Endodermal cell (in vitro differentiated cells): ENCODE measurements at regions not wholly inside any gene's neighbourhood (a gene's known extent, or its start where the extent isn't known, plus 50 kb on each side); places are given as distances from the start of the nearest gene placed in this dataset.

Experiments
- DNase-seq: peaks from one replicate; pipeline ENCODE4 v3.0.0-alpha.2; 2017
- H3K27ac ChIP-seq: 2 replicates; pipeline ENCODE4 v1.5.1; 2013; ENCODE audit warnings: mild to moderate bottlenecking, low read depth, low read length, moderate library complexity
- H3K27me3 ChIP-seq: 2 replicates; pipeline ENCODE4 v1.6.1; 2013; ENCODE audit warnings: mild to moderate bottlenecking, low read length, moderate library complexity; ENCODE audit not compliant: insufficient read depth, control insufficient read depth, poor library complexity, severe bottlenecking
- H3K36me3 ChIP-seq: 2 replicates; pipeline ENCODE4 v1.7.0; 2013; ENCODE audit warnings: mild to moderate bottlenecking, low read length, moderate library complexity; ENCODE audit not compliant: control insufficient read depth, insufficient read depth
- H3K4me1 ChIP-seq: one replicate; pipeline ENCODE4 v1.7.0; 2013; ENCODE audit warnings: low read length; ENCODE audit not compliant: control insufficient read depth, insufficient read depth
- H3K4me3 ChIP-seq: 2 replicates; pipeline ENCODE4 v1.5.1; 2013; ENCODE audit warnings: mild to moderate bottlenecking, low read length, moderate library complexity
- H3K9ac ChIP-seq: 2 replicates; pipeline ENCODE4 v1.6.1; 2013; ENCODE audit warnings: mild to moderate bottlenecking, low read length, moderate library complexity; ENCODE audit not compliant: poor library complexity, severe bottlenecking; ENCODE audit errors: extremely low read depth
- H3K9me3 ChIP-seq: 2 replicates; pipeline ENCODE4 v1.6.1; 2013; ENCODE audit warnings: mild to moderate bottlenecking, low read length, moderate library complexity; ENCODE audit not compliant: control insufficient read depth
- H3K27ac Mint-ChIP-seq: 2 replicates; pipeline ENCODE4 v1.8.0; 2020; ENCODE audit warnings: mixed read lengths
- H3K27me3 Mint-ChIP-seq: 2 replicates; pipeline ENCODE4 v1.8.0; 2021; ENCODE audit warnings: mild to moderate bottlenecking, mixed read lengths; ENCODE audit not compliant: insufficient read depth
- H3K36me3 Mint-ChIP-seq: 2 replicates; pipeline ENCODE4 v1.8.0; 2020; ENCODE audit warnings: low read depth, mixed read lengths
- H3K4me1 Mint-ChIP-seq: 2 replicates; pipeline ENCODE4 v1.8.0; 2020; ENCODE audit warnings: mixed read lengths
- H3K4me3 Mint-ChIP-seq: 2 replicates; pipeline ENCODE4 v1.8.0; 2020; ENCODE audit warnings: mild to moderate bottlenecking, moderate library complexity, mixed read lengths
- H3K9me3 Mint-ChIP-seq: 2 replicates; pipeline ENCODE4 v1.8.0; 2020; ENCODE audit warnings: mild to moderate bottlenecking, mixed read lengths
- CTCF ChIP-seq: fragments of 200-600 bp; sonication (generic); conservative IDR thresholded peaks from 2 replicates; pipeline ENCODE4 v1.5.0; 2021; ENCODE audit warnings: antibody characterized with exemption, mild to moderate bottlenecking
- WGBS, 2 experiments: methylation state at CpG; one replicate each; pipeline versions ENCODE4 v1.1.5 to v1.1.7; 2013; ENCODE audit warnings: missing lambda C conversion rate in 2 of 2, mixed read lengths in 1 of 2; ENCODE audit not compliant: insufficient coverage in 1 of 2, insufficient read length in 1 of 2; 5-methylcytosine and 5-hydroxymethylcytosine counted together

- Mint-ChIP-seq H3K27ac (no peak overlapping the region), H3K9me3 (no peaks in the 10 kb centered on the region), H3K4me1 (no peaks in the 10 kb centered on the region), H3K27me3 (no peaks in the 10 kb centered on the region), H3K36me3 (no peaks in the 10 kb centered on the region), H3K4me3 (no peak overlapping the region)
- no peaks in the 10 kb centered on the region for H3K36me3 ChIP-seq
- no peak for DNase-seq
- WGBS, 2 experiments: 86 to 90% methylated on average over 3 of the region's 4 CpGs
- no peak overlapping the region for H3K27ac ChIP-seq
- TF ChIP-seq CTCF: no peak
- no peak overlapping the region for H3K9ac ChIP-seq
- no peaks in the 10 kb centered on the region for H3K9me3 ChIP-seq
- no peaks in the 10 kb centered on the region for H3K4me1 ChIP-seq
- no peak overlapping the region for H3K4me3 ChIP-seq
- no peaks in the 10 kb centered on the region for H3K27me3 ChIP-seq
Measured at GRCh38 chr6:135791441-135791840, 60.1 kb upstream of the PDE7B start.

GRCh38 chr6:135796643-135797305 is 54.7 kb upstream of the PDE7B start:
- no peaks in the 10 kb centered on the region for H3K27me3 Mint-ChIP-seq

GRCh38 chr6:135797361-135797760 is 54.1 kb upstream of the PDE7B start:
- no peaks in the 10 kb centered on the region for H3K27me3 Mint-ChIP-seq
- H3K27ac Mint-ChIP-seq: no peak overlapping the region
- H3K4me1 ChIP-seq: peaks cover 2% of the 10 kb centered on the region
- no peak overlapping the region for H3K4me3 ChIP-seq
- no peak overlapping the region for H3K27ac ChIP-seq
- no peaks in the 10 kb centered on the region for H3K9me3 Mint-ChIP-seq
- no peaks in the 10 kb centered on the region for H3K36me3 ChIP-seq
- whole genome bisulfite sequencing, 2 experiments: 75 to 92% methylated on average over 1 to 3 of the region's 3 CpGs
- H3K4me3 Mint-ChIP-seq: no peak overlapping the region
- peaks cover 21% of the 10 kb centered on the region for H3K4me1 Mint-ChIP-seq
- TF ChIP-seq CTCF: no peak
- no peaks in the 10 kb centered on the region for H3K36me3 Mint-ChIP-seq
- no peaks in the 10 kb centered on the region for H3K9me3 ChIP-seq
- DNase-seq: no peak
- H3K27me3 ChIP-seq: no peaks in the 10 kb centered on the region
- H3K9ac ChIP-seq: no peak overlapping the region

More at GRCh38 chr6:135796643-135797305, 54.7 kb upstream of the PDE7B start:
- no peak for TF ChIP-seq CTCF
- H3K4me3 ChIP-seq: no peak overlapping the region
- H3K27ac ChIP-seq: no peak overlapping the region
- H3K4me1 Mint-ChIP-seq: peaks cover 15% of the 10 kb centered on the region
- H3K36me3 Mint-ChIP-seq: no peaks in the 10 kb centered on the region
- H3K36me3 ChIP-seq: no peaks in the 10 kb centered on the region
- no peaks in the 10 kb centered on the region for H3K9me3 ChIP-seq
- H3K27me3 ChIP-seq: no peaks in the 10 kb centered on the region
- no peaks in the 10 kb centered on the region for H3K9me3 Mint-ChIP-seq
- 93 to 100% methylated on average over 3 to 7 of the region's 7 CpGs for whole genome bisulfite sequencing, 2 experiments
- no peak for DNase-seq
- H3K4me1 ChIP-seq: peaks cover 2% of the 10 kb centered on the region
- H3K4me3 Mint-ChIP-seq: no peak overlapping the region
- H3K27ac Mint-ChIP-seq: no peak overlapping the region
- no peak overlapping the region for H3K9ac ChIP-seq
